ENCODE measurements at regions not wholly inside any gene's neighbourhood (a gene's known extent, or its start where the extent isn't known, plus 50 kb on each side); places are given as distances from the start of the nearest gene placed in this dataset.

GRCh38 chr6:166765234-166765541 lies 138.1 kb upstream of the RPS6KA2 start (continued):
- no peak for TF ChIP-seq ZNF512B (CRISPR knock-in tag; IDR thresholded peaks at IDR 0.05; ENCODE audit: borderline replicate concordance)
- TF ChIP-seq, protein P1, sequence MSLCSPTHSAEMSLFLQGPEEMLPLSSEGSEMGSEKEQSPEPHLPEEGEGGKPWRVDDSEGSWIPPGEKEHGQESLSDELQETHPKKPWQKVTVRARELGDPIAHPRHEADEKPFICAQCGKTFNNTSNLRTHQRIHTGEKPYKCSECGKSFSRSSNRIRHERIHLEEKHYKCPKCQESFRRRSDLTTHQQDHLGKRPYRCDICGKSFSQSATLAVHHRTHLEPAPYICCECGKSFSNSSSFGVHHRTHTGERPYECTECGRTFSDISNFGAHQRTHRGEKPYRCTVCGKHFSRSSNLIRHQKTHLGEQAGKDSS (CRISPR knock-in tag; IDR thresholded peaks at IDR 0.05; ENCODE audit: borderline replicate concordance, low read depth) = no peak

- no peak overlapping the region for H3K4me2 ChIP-seq (ENCODE audit: low read depth, low read length)
- H3K4me1 ChIP-seq (ENCODE audit: insufficient read depth, low read length) = peaks cover 8% of the 10 kb centered on the region
- H3K9ac ChIP-seq (ENCODE audit: insufficient read depth, low read depth, low read length) = no peak overlapping the region
- DNase-seq (ENCODE audit: low spot score) = no peak
- H3K9me3 ChIP-seq (ENCODE audit: low read length) = no peaks in the 10 kb centered on the region
- no peak for TF ChIP-seq ARID2 (CRISPR knock-in tag; IDR thresholded peaks at IDR 0.05; ENCODE audit: borderline replicate concordance)
- TF ChIP-seq MNT (IDR thresholded peaks at IDR 0.05) = peak; percentile 63; the same call in 1 of the 2 replicates
- 0 out of 2 replicates have a peak, but pooled peaks cover 3% of the 10 kb centered on the region for H4K20me1 ChIP-seq (ENCODE audit: insufficient read depth, low read length)
- FAIRE-seq = no peak
- H3K36me3 ChIP-seq (replicated peaks in 1 of 2; ENCODE audit: control insufficient read depth in 1 of 2, insufficient read depth in 2 of 2, low read length in 2 of 2) = no peaks in the 10 kb centered on the region
- peaks cover 2 to 30% of the 10 kb centered on the region in 2 experiments; a peak in 4 of 5 replicates for H3K27me3 ChIP-seq (ENCODE audit: control insufficient read depth in 1 of 2, insufficient read depth in 2 of 2, low read length in 2 of 2)
- in situ Hi-C loops (cut with HindIII; ENCODE audit: extremely low pct_ligation_motif_present, low pct_unique_long_range_greater_than_20kb) = no loop called here
- H3K79me2 ChIP-seq (ENCODE audit: insufficient read depth, low read length) = no peaks in the 10 kb centered on the region
- no TSS peak for BruUV-seq (replicated peaks)
- ChIA-PET POLR2A (no interaction called here), CTCF (ENCODE audit: low intra/inter-chr PET ratio, low total read pairs) (no interaction called here)
- 65% methylated on average over 24 of the region's 24 CpGs for WGBS (ENCODE audit: low lambda C conversion rate)
- intact Hi-C loops (cut with micrococcal nuclease; ENCODE audit: unreplicated experiment) = no loop called here
- no peak overlapping the region for H3K4me3 ChIP-seq (replicated peaks in 1 of 3; ENCODE audit: insufficient read depth in 1 of 3, low read depth in 2 of 3, low read length in 3 of 3)
- no peak overlapping the region for H2AFZ ChIP-seq (ENCODE audit: low read length)
- no peak overlapping the region for H3K27ac ChIP-seq (ENCODE audit: extremely low read length, insufficient read depth, low read length)
- no peak for ATAC-seq
Measured at GRCh38 chr6:166764473-166765233, 137.6 kb upstream of the RPS6KA2 start.

Measured in HepG2 (cell line).